Mesenchymal stem cell (in vitro differentiated cells and primary cell): ENCODE measurements at regions not wholly inside any gene's neighbourhood (a gene's known extent, or its start where the extent isn't known, plus 50 kb on each side); places are given as distances from the start of the nearest gene placed in this dataset.

Experiments
- DNase-seq: peaks from one replicate; pipeline ENCODE4 v3.0.0-alpha.2; 2013
- H2AFZ ChIP-seq: one replicate; pipeline ENCODE4 v1.6.1; 2013; ENCODE audit warnings: low read depth, mild to moderate bottlenecking, control low read depth, inconsistent platforms, low read length, moderate library complexity
- H2AK5ac ChIP-seq: 2 replicates; pipeline ENCODE4 v1.6.1; 2013; ENCODE audit warnings: low read length, moderate library complexity, mild to moderate bottlenecking, inconsistent platforms; ENCODE audit not compliant: severe bottlenecking
- H2BK120ac ChIP-seq: one replicate; pipeline ENCODE4 v1.6.1; 2013; ENCODE audit warnings: low read depth, mild to moderate bottlenecking, inconsistent platforms, low read length, moderate library complexity
- H2BK12ac ChIP-seq, 2 experiments: one replicate each; pipeline ENCODE4 v1.6.1; 2013; ENCODE audit warnings: inconsistent platforms in 2 of 2, low read length in 2 of 2, mild to moderate bottlenecking in 2 of 2, moderate library complexity in 2 of 2, control low read depth in 1 of 2
- H2BK15ac ChIP-seq: one replicate; pipeline ENCODE4 v1.6.1; 2013; ENCODE audit warnings: mild to moderate bottlenecking, low read depth, inconsistent platforms; ENCODE audit not compliant: poor library complexity, severe bottlenecking
- H2BK5ac ChIP-seq: 2 replicates; pipeline ENCODE4 v1.6.1; 2013; ENCODE audit warnings: low read depth, mild to moderate bottlenecking, low read length, control low read depth, inconsistent platforms; ENCODE audit not compliant: poor library complexity, severe bottlenecking
- H3K14ac ChIP-seq, 2 experiments: one replicate each; pipeline ENCODE4 v1.6.1; 2013; ENCODE audit warnings: inconsistent platforms in 2 of 2, low read length in 2 of 2, control low read depth in 1 of 2, mild to moderate bottlenecking in 1 of 2, moderate library complexity in 1 of 2
- H3K18ac ChIP-seq, 2 experiments: one replicate each; pipeline ENCODE4 v1.6.1; 2013; ENCODE audit warnings: inconsistent platforms in 2 of 2, low read length in 2 of 2, control low read depth in 1 of 2, low read depth in 1 of 2, mild to moderate bottlenecking in 1 of 2
- H3K23ac ChIP-seq, 2 experiments: one replicate each; pipeline ENCODE4 v1.6.1; 2013; ENCODE audit warnings: inconsistent platforms in 2 of 2, low read length in 2 of 2, mild to moderate bottlenecking in 2 of 2, moderate library complexity in 2 of 2, control low read depth in 1 of 2
- H3K27ac ChIP-seq: 2 replicates; pipeline ENCODE4 v1.5.1; 2013; ENCODE audit warnings: mild to moderate bottlenecking, moderate library complexity, low read length, control low read depth, inconsistent platforms; ENCODE audit not compliant: poor library complexity, severe bottlenecking
- H3K27me3 ChIP-seq, 2 experiments: 2 replicates each; pipeline versions ENCODE4 v1.6.1 to v1.7.0; 2013; ENCODE audit warnings: low read length in 2 of 2, mild to moderate bottlenecking in 2 of 2, moderate library complexity in 2 of 2, control low read depth in 1 of 2, inconsistent platforms in 1 of 2; ENCODE audit not compliant: control insufficient read depth in 1 of 2, insufficient read depth in 1 of 2
- H3K36me3 ChIP-seq, 2 experiments: 2 replicates each; pipeline versions ENCODE4 v1.6.1 to v1.7.0; 2013; ENCODE audit warnings: low read length in 2 of 2, control low read depth in 1 of 2, inconsistent platforms in 1 of 2, low read depth in 1 of 2, mild to moderate bottlenecking in 1 of 2; ENCODE audit not compliant: insufficient read depth in 2 of 2, control insufficient read depth in 1 of 2
- H3K4ac ChIP-seq, 2 experiments: one replicate each; pipeline ENCODE4 v1.6.1; 2013; ENCODE audit warnings: inconsistent platforms in 2 of 2, low read length in 2 of 2, mild to moderate bottlenecking in 2 of 2, moderate library complexity in 2 of 2, control low read depth in 1 of 2, low read depth in 1 of 2
- H3K4me1 ChIP-seq: 2 replicates; pipeline ENCODE4 v1.6.1; 2013; ENCODE audit warnings: low read depth, low read length, control low read depth; ENCODE audit not compliant: control insufficient read depth, insufficient read depth
- H3K4me2 ChIP-seq: 2 replicates; pipeline ENCODE4 v1.6.1; 2013; ENCODE audit warnings: low read length, mild to moderate bottlenecking, inconsistent platforms; ENCODE audit not compliant: poor library complexity, severe bottlenecking
- H3K4me3 ChIP-seq, 2 experiments: 2 replicates each; pipeline versions ENCODE4 v1.5.1 to v1.7.0; 2013; ENCODE audit warnings: low read length in 2 of 2, mild to moderate bottlenecking in 2 of 2, control low read depth in 1 of 2, low read depth in 1 of 2; ENCODE audit not compliant: insufficient read depth in 1 of 2
- H3K79me1 ChIP-seq: replicated peaks from 2 replicates; pipeline ENCODE4 v1.6.1; 2013; ENCODE audit warnings: mild to moderate bottlenecking, control low read depth, low read length, inconsistent platforms; ENCODE audit not compliant: poor library complexity, severe bottlenecking
- H3K9ac ChIP-seq: 2 replicates; pipeline ENCODE4 v1.7.0; 2013; ENCODE audit warnings: mild to moderate bottlenecking, low read length, moderate library complexity
- H3K9me3 ChIP-seq: 2 replicates; pipeline ENCODE4 v1.7.0; 2013; ENCODE audit warnings: mild to moderate bottlenecking, low read length; ENCODE audit not compliant: control insufficient read depth
- H4K8ac ChIP-seq: one replicate; pipeline ENCODE4 v1.6.1; 2013; ENCODE audit warnings: inconsistent platforms, mild to moderate bottlenecking, low read length, moderate library complexity
- H4K91ac ChIP-seq: one replicate; pipeline ENCODE4 v1.6.1; 2013; ENCODE audit warnings: mild to moderate bottlenecking, low read length, inconsistent platforms
- WGBS: methylation state at CpG from one replicate; pipeline ENCODE4 v1.1.7; 2013; ENCODE audit warnings: mixed read lengths; 5-methylcytosine and 5-hydroxymethylcytosine counted together

DNA sequence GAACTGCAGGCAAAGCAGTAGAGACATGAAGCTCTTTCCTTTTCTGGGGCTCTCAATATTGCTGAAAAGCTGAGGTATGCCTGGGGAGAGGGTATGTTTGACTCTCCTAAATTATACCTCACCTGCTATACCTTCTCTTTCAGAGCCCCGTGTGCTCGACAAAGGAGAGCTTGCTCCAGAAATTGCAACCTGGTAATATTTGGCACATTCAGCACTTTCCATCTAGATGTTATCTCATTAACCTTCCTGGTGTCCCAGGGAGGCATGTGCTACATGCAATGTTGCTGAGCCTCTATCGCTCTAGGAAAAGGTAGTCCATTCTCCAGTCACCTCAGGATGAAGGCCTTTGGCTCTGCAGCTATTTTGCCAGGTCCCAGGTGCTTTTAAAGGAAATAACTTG lies 78.5 kb upstream of the ZSWIM6 start:
- Histone ChIP-seq H3K23ac (no peak overlapping the region), H3K9ac (no peak overlapping the region), H4K8ac (no peak overlapping the region), H3K27me3 (peaks cover 0 to 5% of the 10 kb centered on the region in 2 experiments), H2AFZ (no peak overlapping the region), H2BK5ac (no peak overlapping the region), H3K27ac (no peak overlapping the region), H3K36me3 (peaks cover 0 to 2% of the 10 kb centered on the region in 2 experiments), H2AK5ac (no peak overlapping the region), H2BK12ac (no peak overlapping the region), H3K9me3 (no peaks in the 10 kb centered on the region), H3K79me1 (no peaks in the 10 kb centered on the region), H3K4me3 (no peak overlapping the region), H3K4me2 (no peak overlapping the region), H2BK15ac (no peak overlapping the region), H3K18ac (no peak overlapping the region), H2BK120ac (no peak overlapping the region), H4K91ac (no peak overlapping the region), H3K4ac (no peak overlapping the region), H3K14ac (no peak overlapping the region), H3K4me1 (no peaks in the 10 kb centered on the region)
- no peak for DNase-seq
- WGBS, result 99% methylated on average over 3 of the region's 3 CpGs

DNA sequence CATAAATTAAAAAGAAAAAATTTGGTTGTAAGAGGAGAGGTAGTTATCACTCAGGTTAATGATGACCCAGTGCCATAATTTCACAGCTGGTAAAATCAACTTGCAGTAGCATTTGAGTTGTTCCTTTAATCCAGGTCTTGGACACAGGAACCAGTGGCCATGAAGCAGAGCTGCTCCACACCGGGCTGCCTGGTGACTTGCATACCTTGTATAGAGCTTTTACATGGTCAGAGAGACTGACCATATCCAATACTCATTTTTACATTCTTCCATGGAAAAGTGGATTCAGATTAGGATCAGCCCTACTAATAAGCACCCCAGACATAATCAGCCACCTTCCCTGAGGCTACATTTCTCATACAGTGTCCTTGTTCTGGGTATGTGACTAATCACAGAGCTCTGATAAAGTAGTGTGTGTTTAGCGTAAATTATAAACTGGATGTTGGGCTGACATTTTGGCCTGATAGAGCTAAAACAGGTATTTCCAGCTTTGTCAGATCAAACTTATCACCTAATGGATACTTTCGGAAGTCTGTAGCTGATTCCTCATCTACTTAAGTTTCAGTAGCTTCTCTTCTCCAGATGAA lies 77.0 kb upstream of the ZSWIM6 start:
- H4K91ac ChIP-seq, result no peak overlapping the region
- no peaks in the 10 kb centered on the region for H3K4me1 ChIP-seq
- DNase-seq, result no peak
- H3K14ac ChIP-seq, result no peak overlapping the region
- no peak overlapping the region for H3K9ac ChIP-seq
- H3K36me3 ChIP-seq, result no peaks in the 10 kb centered on the region
- peaks cover 0 to 5% of the 10 kb centered on the region in 2 experiments for H3K27me3 ChIP-seq
- no peak overlapping the region for H2BK5ac ChIP-seq
- H3K27ac ChIP-seq, result no peak overlapping the region
- H3K4me3 ChIP-seq, result no peak overlapping the region
- H3K9me3 ChIP-seq, result no peaks in the 10 kb centered on the region
- no peak overlapping the region for H2BK120ac ChIP-seq
- no peak overlapping the region for H3K4ac ChIP-seq
- no peak overlapping the region for H2BK15ac ChIP-seq
- H3K4me2 ChIP-seq, result no peak overlapping the region
- H2BK12ac ChIP-seq, result no peak overlapping the region
- H2AFZ ChIP-seq, result no peak overlapping the region
- H3K18ac ChIP-seq, result no peak overlapping the region
- no peaks in the 10 kb centered on the region for H3K79me1 ChIP-seq
- no peak overlapping the region for H4K8ac ChIP-seq
- no peak overlapping the region for H3K23ac ChIP-seq
- 81% methylated on average over 3 of the region's 3 CpGs for WGBS
- no peak overlapping the region for H2AK5ac ChIP-seq

DNA sequence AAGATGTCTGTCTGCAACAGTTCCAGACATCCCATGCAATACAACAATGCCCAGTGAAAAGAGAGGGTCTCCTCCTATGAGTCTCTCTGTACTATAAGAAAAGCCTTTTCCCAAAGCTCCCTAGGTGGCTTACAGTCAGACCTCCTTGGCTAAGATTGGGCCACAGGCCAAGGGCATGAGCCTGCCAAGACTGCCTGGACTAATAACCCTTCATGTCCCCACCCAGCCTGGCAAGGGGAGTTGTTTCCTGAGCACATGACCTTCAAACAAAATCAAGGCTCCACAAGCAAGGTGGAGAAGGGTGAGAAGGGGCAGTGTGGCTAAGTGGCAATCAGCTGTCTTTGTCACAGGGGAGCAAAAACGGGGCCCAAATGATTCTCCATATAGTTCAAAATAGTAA lies 75.6 kb upstream of the ZSWIM6 start:
- no peak for DNase-seq
- H2BK12ac ChIP-seq, result no peak overlapping the region
- H3K27me3 ChIP-seq, result peaks cover 0 to 5% of the 10 kb centered on the region in 2 experiments
- no peak overlapping the region for H3K4me3 ChIP-seq
- H3K4me2 ChIP-seq, result no peak overlapping the region
- H3K18ac ChIP-seq, result no peak overlapping the region
- H4K91ac ChIP-seq, result no peak overlapping the region
- no peaks in the 10 kb centered on the region for H3K4me1 ChIP-seq
- no peak overlapping the region for H3K27ac ChIP-seq
- no peak overlapping the region for H2AK5ac ChIP-seq
- no peaks in the 10 kb centered on the region for H3K36me3 ChIP-seq
- H4K8ac ChIP-seq, result no peak overlapping the region
- no peak overlapping the region for H3K9ac ChIP-seq
- no peak overlapping the region for H2BK5ac ChIP-seq
- no peaks in the 10 kb centered on the region for H3K9me3 ChIP-seq
- H3K79me1 ChIP-seq, result no peaks in the 10 kb centered on the region
- H2AFZ ChIP-seq, result no peak overlapping the region
- WGBS, result no CpG with 5 or more reads among the region's 1 CpG
- no peak overlapping the region for H3K14ac ChIP-seq
- H2BK120ac ChIP-seq, result no peak overlapping the region
- no peak overlapping the region for H2BK15ac ChIP-seq
- no peak overlapping the region for H3K4ac ChIP-seq
- no peak overlapping the region for H3K23ac ChIP-seq

GRCh38 chr5:61257421-61257820 lies 74.6 kb upstream of the ZSWIM6 start:
- H3K9me3 ChIP-seq, result no peaks in the 10 kb centered on the region
- H2AFZ ChIP-seq, result no peak overlapping the region
- H4K8ac ChIP-seq, result no peak overlapping the region
- H3K27me3 ChIP-seq, result peaks cover 0 to 5% of the 10 kb centered on the region in 2 experiments
- no peak overlapping the region for H3K18ac ChIP-seq
- no peak overlapping the region for H3K9ac ChIP-seq
- DNase-seq, result no peak
- H2BK15ac ChIP-seq, result no peak overlapping the region
- H3K4me2 ChIP-seq, result no peak overlapping the region
- H3K36me3 ChIP-seq, result no peaks in the 10 kb centered on the region
- peaks cover 2% of the 10 kb centered on the region for H3K4me1 ChIP-seq
- H3K14ac ChIP-seq, result no peak overlapping the region
- H3K23ac ChIP-seq, result no peak overlapping the region
- no peaks in the 10 kb centered on the region for H3K79me1 ChIP-seq
- WGBS, result 98% methylated on average over 3 of the region's 3 CpGs
- H2BK12ac ChIP-seq, result no peak overlapping the region
- no peak overlapping the region for H3K4ac ChIP-seq
- no peak overlapping the region for H3K27ac ChIP-seq
- no peak overlapping the region for H2AK5ac ChIP-seq
- no peak overlapping the region for H2BK120ac ChIP-seq
- no peak overlapping the region for H2BK5ac ChIP-seq
- no peak overlapping the region for H3K4me3 ChIP-seq
- no peak overlapping the region for H4K91ac ChIP-seq
